GM20000 (cell line): ENCODE measurements at regions not wholly inside any gene's neighbourhood (a gene's known extent, or its start where the extent isn't known, plus 50 kb on each side); places are given as distances from the start of the nearest gene placed in this dataset.

Experiments used
- DNase-seq: peaks from one replicate; pipeline ENCODE4 v3.0.0; 2012; ENCODE audit warnings: low spot score
- TF ChIP-seq, protein P1 (sequence below): IDR thresholded peaks from 2 replicates; pipeline ENCODE4 v1.5.1; 2012; ENCODE audit warnings: mild to moderate bottlenecking, control low read depth; ENCODE audit errors: extremely low read depth, missing control alignments

- DNase-seq = no peak
- TF ChIP-seq, protein P1, sequence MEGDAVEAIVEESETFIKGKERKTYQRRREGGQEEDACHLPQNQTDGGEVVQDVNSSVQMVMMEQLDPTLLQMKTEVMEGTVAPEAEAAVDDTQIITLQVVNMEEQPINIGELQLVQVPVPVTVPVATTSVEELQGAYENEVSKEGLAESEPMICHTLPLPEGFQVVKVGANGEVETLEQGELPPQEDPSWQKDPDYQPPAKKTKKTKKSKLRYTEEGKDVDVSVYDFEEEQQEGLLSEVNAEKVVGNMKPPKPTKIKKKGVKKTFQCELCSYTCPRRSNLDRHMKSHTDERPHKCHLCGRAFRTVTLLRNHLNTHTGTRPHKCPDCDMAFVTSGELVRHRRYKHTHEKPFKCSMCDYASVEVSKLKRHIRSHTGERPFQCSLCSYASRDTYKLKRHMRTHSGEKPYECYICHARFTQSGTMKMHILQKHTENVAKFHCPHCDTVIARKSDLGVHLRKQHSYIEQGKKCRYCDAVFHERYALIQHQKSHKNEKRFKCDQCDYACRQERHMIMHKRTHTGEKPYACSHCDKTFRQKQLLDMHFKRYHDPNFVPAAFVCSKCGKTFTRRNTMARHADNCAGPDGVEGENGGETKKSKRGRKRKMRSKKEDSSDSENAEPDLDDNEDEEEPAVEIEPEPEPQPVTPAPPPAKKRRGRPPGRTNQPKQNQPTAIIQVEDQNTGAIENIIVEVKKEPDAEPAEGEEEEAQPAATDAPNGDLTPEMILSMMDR = no peak
Observed at GRCh38 chr1:185483664-185484450, 166.8 kb upstream of the IVNS1ABP start.

GRCh38 chr1:185483217-185483616, 166.2 kb upstream of the IVNS1ABP start:
- TF ChIP-seq, protein P1 = no peak
- no peak for DNase-seq

DNA sequence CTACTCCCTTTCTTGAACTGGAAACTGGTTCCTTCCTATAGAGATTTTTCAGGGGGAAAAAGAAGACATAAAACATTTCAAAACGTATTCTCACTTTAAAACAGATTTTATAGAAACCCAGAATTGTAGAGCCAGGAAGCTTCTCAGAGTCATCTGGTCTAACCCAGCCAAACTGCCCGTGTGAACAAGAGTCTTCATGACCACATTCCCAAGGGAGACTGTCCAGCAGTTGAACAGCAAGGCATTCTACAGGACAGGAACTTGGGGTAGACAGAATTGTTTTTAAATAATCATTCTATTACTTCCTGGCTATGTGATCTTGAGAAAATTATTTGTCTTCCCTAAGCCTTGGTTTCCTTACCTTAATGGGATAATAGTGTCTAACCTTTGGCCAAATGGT, 163.5 kb upstream of the IVNS1ABP start:
- DNase-seq = no peak
- TF ChIP-seq, protein P1 = no peak

DNA sequence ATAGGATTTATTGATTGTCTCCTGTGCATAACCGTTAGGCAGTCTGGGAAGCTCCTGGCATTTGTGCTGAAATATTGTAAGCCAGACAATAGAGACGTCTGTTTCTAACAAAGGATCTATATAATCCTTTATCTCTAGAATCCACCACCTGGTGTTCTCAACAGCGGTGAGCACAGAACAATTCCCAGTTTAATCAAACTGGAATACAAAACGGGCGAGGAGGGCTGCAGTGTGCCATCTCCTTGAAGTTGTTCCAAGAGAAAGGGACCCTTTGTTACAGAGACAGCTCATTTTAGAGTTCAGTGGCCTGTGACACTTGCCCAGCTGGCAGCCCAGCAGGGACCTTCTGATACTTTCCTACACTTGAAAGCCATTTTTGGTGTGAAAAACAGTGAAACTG, 162.8 kb upstream of the IVNS1ABP start:
- TF ChIP-seq, protein P1 = no peak
- DNase-seq = no peak

GRCh38 chr1:185478877-185479276, 161.8 kb upstream of the IVNS1ABP start:
- TF ChIP-seq, protein P1 = no peak

GRCh38 chr1:185477638-185478580, 160.9 kb upstream of the IVNS1ABP start:
- no peak for DNase-seq

More at GRCh38 chr1:185478877-185479276, 161.8 kb upstream of the IVNS1ABP start:
- no peak for DNase-seq

More at GRCh38 chr1:185477638-185478580, 160.9 kb upstream of the IVNS1ABP start:
- TF ChIP-seq, protein P1 = no peak
